Heart right ventricle (tissue), 16 donors: ENCODE measurements at regions not wholly inside any gene's neighbourhood (a gene's known extent, or its start where the extent isn't known, plus 50 kb on each side); places are given as distances from the start of the nearest gene placed in this dataset.

Experiments used
- ATAC-seq, 8 donors: fragments of 200-7000 bp; cut with Tn5 transposase; one replicate each; pipeline ENCODE4 v1.9.1; 2020; ENCODE audit warnings: mild to moderate bottlenecking in 8 of 8, moderate library complexity in 8 of 8, moderate number of reproducible peaks in 1 of 8
- DNase-seq, 2 donors: peaks; one replicate each; pipeline ENCODE4 v3.0.0-alpha.2; 2020
- H3K27ac ChIP-seq, 10 donors: fragments of 200-600 bp; sonication (generic) in 2 of 10; one replicate each; pipeline versions ENCODE4 v1.5.0 to v1.8.0; 2020 to 2022; ENCODE audit warnings: mild to moderate bottlenecking in 3 of 10
- H3K27me3 ChIP-seq, 7 donors: fragments of 200-600 bp; one replicate each; pipeline ENCODE4 v1.8.0; 2021 to 2022; ENCODE audit warnings: mild to moderate bottlenecking in 2 of 7
- H3K36me3 ChIP-seq, 9 donors: fragments of 200-600 bp; sonication (generic) in 1 of 9; one replicate each; pipeline versions ENCODE4 v1.5.0 to v1.8.0; 2020 to 2022; ENCODE audit warnings: mild to moderate bottlenecking in 2 of 9
- H3K4me1 ChIP-seq, 9 donors: fragments of 200-600 bp; sonication (generic) in 1 of 9; one replicate each; pipeline versions ENCODE4 v1.5.0 to v1.8.0; 2020 to 2022; ENCODE audit warnings: mild to moderate bottlenecking in 4 of 9
- H3K4me3 ChIP-seq, 10 donors: fragments of 200-600 bp; sonication (generic) in 2 of 10; one replicate each; pipeline versions ENCODE4 v1.5.0 to v1.8.0; 2020 to 2022; ENCODE audit warnings: mild to moderate bottlenecking in 7 of 10, moderate library complexity in 2 of 10
- H3K9me3 ChIP-seq, 11 donors: fragments of 200-600 bp in 10 of 11; sonication (generic) in 2 of 11; one replicate each; pipeline versions ENCODE4 v1.5.0 to v1.8.0; 2013 to 2022; ENCODE audit warnings: mild to moderate bottlenecking in 2 of 11, control low read depth in 1 of 11, moderate library complexity in 1 of 11
- CTCF ChIP-seq, 9 donors: fragments of 200-600 bp; sonication (generic) in 2 of 9; IDR thresholded peaks; one replicate each; pipeline versions ENCODE4 v1.5.0 to v1.8.0; 2021 to 2022; ENCODE audit warnings: antibody characterized with exemption in 9 of 9, mild to moderate bottlenecking in 5 of 9, moderate library complexity in 1 of 9
- WGBS, 2 donors: extraction: QIAGEN DNeasy Blood & Tissue Kit; methylation state at CpG; one replicate each; pipeline ENCODE4 v1.1.7; 2013; ENCODE audit warnings: inconsistent platforms in 1 of 2; 5-methylcytosine and 5-hydroxymethylcytosine counted together
- intact Hi-C, 10 donors: fragments of 100-400 bp; cut with DNase I; formaldehyde crosslinking; loops; one replicate each; pipeline versions ENCODE4 v1.11.1 to v1.14.2; 2022
- donor health status: Arrhythmogenic right ventricular cardiomyopathy.
- donor health status: ischemic (EF 13 %, LVEDD 7.1; RV severe dilation, severe dysfunction).
- donor health status: healthy with polysubstance abuse.
- donor health status: DM: no; HTN: yes; CAD: no.
- donor health status: DM: no; HTN: no; CAD: no.
- donor health status: ischemic (EF 25% LVEDD 6.9; RV normal size, moderate dysfunction).
- donor health status: ischemic (EF 25% LVEDD 5.7; RV mildly dilated, moderate dysfunction).
- donor health status: healthy.
- donor health status: DM: yes; HTN: yes; CAD: no.
- donor health status: Ischemic cardiomyopathy.
- donor health status: ischemic (EF 35%, LVEDD 5.7; RV mildly dilated, moderate dysfunction).
- donor health status: nonischemic (EF 11% LVEDD 7.7; RV severe dilation, severe dysfunction).
- donor health status: DM: yes; HTN: yes; CAD: no.
- donor health status: PGD.
- donor health status: ischemic (EF 29% LVEDD 5.4; RV normal size, mild dysfunction).
- donor health status: nonischemic (EF 23%, LVEDD 6.1; RV moderate dilation, normal function).

GRCh38 chr1:218658269-218658668, 313.1 kb downstream of the TGFB2 start:
- no peak for DNase-seq
- Histone ChIP-seq H3K27ac (no peak overlapping the region), H3K4me3 (no peak overlapping the region), H3K36me3 (no peaks in the 10 kb centered on the region), H3K9me3 (no peaks in the 10 kb centered on the region), H3K27me3 (no peaks in the 10 kb centered on the region), H3K4me1 (peaks cover 0 to 8% (median 0%) of the 10 kb centered on the region in 9 donors)
- intact Hi-C loops = no loop called here
- WGBS, 2 donors = 99% methylated on average over 2 of the region's 2 CpGs
- no peak for ATAC-seq
- TF ChIP-seq CTCF (IDR thresholded peaks at IDR 0.05) = no peak

GRCh38 chr1:218658899-218659298, 313.8 kb downstream of the TGFB2 start:
- intact Hi-C loops = no loop called here
- no peak for TF ChIP-seq CTCF (IDR thresholded peaks at IDR 0.05)
- no peak overlapping the region for H3K4me3 ChIP-seq
- no peaks in the 10 kb centered on the region for H3K36me3 ChIP-seq
- H3K27me3 ChIP-seq = no peaks in the 10 kb centered on the region
- peaks cover 0 to 8% (median 0%) of the 10 kb centered on the region in 9 donors for H3K4me1 ChIP-seq
- no peak for ATAC-seq
- no peaks in the 10 kb centered on the region for H3K9me3 ChIP-seq
- DNase-seq = no peak
- no peak overlapping the region for H3K27ac ChIP-seq
- WGBS, 2 donors = 89 to 94% methylated on average over 6 of the region's 6 CpGs

GRCh38 chr1:218659911-218660677, 315.0 kb downstream of the TGFB2 start:
- peaks cover 0 to 12% (median 0%) of the 10 kb centered on the region in 9 donors for H3K4me1 ChIP-seq
- TF ChIP-seq CTCF (IDR thresholded peaks at IDR 0.05) = no peak
- H3K36me3 ChIP-seq = no peaks in the 10 kb centered on the region
- DNase-seq (no peak), ATAC-seq (no peak)
- H3K4me3 ChIP-seq = no peak overlapping the region
- intact Hi-C loops = no loop called here
- no peaks in the 10 kb centered on the region for H3K27me3 ChIP-seq
- H3K9me3 ChIP-seq = no peaks in the 10 kb centered on the region
- WGBS, 2 donors = 60 to 62% methylated on average over 2 of the region's 2 CpGs
- H3K27ac ChIP-seq = no peak overlapping the region

- 95 to 96% methylated on average over 1 of the region's 1 CpG for WGBS, 2 donors
- H3K27ac ChIP-seq = no peak overlapping the region
- intact Hi-C loops = no loop called here
- DNase-seq (no peak), ATAC-seq (no peak)
- H3K9me3 ChIP-seq = no peaks in the 10 kb centered on the region
- no peak overlapping the region for H3K4me3 ChIP-seq
- peaks cover 0 to 12% (median 0%) of the 10 kb centered on the region in 9 donors for H3K4me1 ChIP-seq
- no peak for TF ChIP-seq CTCF (IDR thresholded peaks at IDR 0.05)
- no peaks in the 10 kb centered on the region for H3K27me3 ChIP-seq
- H3K36me3 ChIP-seq = no peaks in the 10 kb centered on the region
Measured at GRCh38 chr1:218660678-218661053, 315.5 kb downstream of the TGFB2 start.
